Osteoblast (primary cell): ENCODE measurements at regions not wholly inside any gene's neighbourhood (a gene's known extent, or its start where the extent isn't known, plus 50 kb on each side); places are given as distances from the start of the nearest gene placed in this dataset.

Experiments
- DNase-seq: peaks from one replicate; pipeline ENCODE4 v3.0.0; 2011; ENCODE audit warnings: low spot score, mixed read lengths; ENCODE audit not compliant: insufficient read length; ENCODE audit errors: missing footprints
- H2AFZ ChIP-seq: 2 replicates; pipeline ENCODE4 v1.6.0; 2011; ENCODE audit warnings: mild to moderate bottlenecking, low read length
- H3K27ac ChIP-seq: 2 replicates; pipeline ENCODE4 v1.5.1; 2011; ENCODE audit warnings: mild to moderate bottlenecking, low read depth, low read length, moderate library complexity
- H3K27me3 ChIP-seq: 2 replicates; pipeline ENCODE4 v1.6.0; 2012; ENCODE audit warnings: mild to moderate bottlenecking, control low read depth, inconsistent platforms, low read length, moderate library complexity; ENCODE audit not compliant: insufficient read depth
- H3K36me3 ChIP-seq: 2 replicates; pipeline ENCODE4 v1.5.1; 2011; ENCODE audit warnings: mild to moderate bottlenecking, low read length, control low read depth, moderate library complexity; ENCODE audit not compliant: insufficient read depth
- H3K4me1 ChIP-seq: 2 replicates; pipeline ENCODE4 v1.5.1; 2011; ENCODE audit warnings: mild to moderate bottlenecking, low read length, control low read depth, moderate library complexity; ENCODE audit not compliant: insufficient read depth
- H3K4me2 ChIP-seq: 2 replicates; pipeline ENCODE4 v1.6.0; 2011; ENCODE audit warnings: mild to moderate bottlenecking, low read length; ENCODE audit not compliant: insufficient read depth
- H3K4me3 ChIP-seq: fragments of 200-600 bp; sonication (generic); 3 replicates; pipeline ENCODE4 v1.5.1; 2012; ENCODE audit warnings: mild to moderate bottlenecking, low read length, inconsistent platforms; ENCODE audit not compliant: insufficient read depth
- H3K79me2 ChIP-seq: 2 replicates; pipeline ENCODE4 v1.6.0; 2012; ENCODE audit warnings: mild to moderate bottlenecking, low read length, control low read depth, inconsistent platforms; ENCODE audit not compliant: insufficient read depth
- H3K9me3 ChIP-seq: 2 replicates; pipeline ENCODE4 v1.5.1; 2011; ENCODE audit warnings: low read depth, low read length, control low read depth
- H4K20me1 ChIP-seq: 2 replicates; pipeline ENCODE4 v1.6.0; 2012; ENCODE audit warnings: mild to moderate bottlenecking, low read length, control low read depth; ENCODE audit not compliant: insufficient read depth
- CTCF ChIP-seq: IDR thresholded peaks from 2 replicates; pipeline ENCODE4 v1.5.1; 2011; ENCODE audit warnings: mild to moderate bottlenecking, low read depth, low read length, moderate library complexity; ENCODE audit errors: extremely low read depth

DNA sequence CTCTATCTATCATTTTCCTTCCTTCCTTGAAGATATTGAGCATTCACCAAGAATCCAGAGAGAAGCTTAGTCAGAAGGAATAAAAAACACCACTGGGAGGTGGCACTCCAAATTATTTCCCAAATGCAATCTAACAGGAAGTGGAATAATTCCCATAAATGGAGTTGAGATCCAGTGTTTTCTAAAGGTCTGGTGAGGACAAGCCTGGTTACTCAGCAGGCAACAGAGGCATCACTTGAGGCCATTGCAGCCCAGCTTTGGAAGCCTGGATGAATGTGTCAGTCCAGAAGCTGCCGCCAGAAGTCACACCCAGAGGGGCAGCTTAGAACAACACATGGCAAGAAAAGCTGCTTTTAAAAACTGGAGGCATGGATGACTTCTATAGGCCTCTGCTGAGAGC is 288.9 kb upstream of the KLF6 start:
- peak; percentile 77 for DNase-seq
- no peak for TF ChIP-seq CTCF
- Histone ChIP-seq H3K4me1 (peaks cover 42% of the 10 kb centered on the region), H4K20me1 (no peaks in the 10 kb centered on the region), H3K79me2 (no peaks in the 10 kb centered on the region), H3K4me3 (no peak overlapping the region), H3K36me3 (no peaks in the 10 kb centered on the region), H3K4me2 (peak overlapping the region; percentile 20), H2AFZ (no peak overlapping the region), H3K27ac (peak overlapping the region; percentile 75), H3K27me3 (no peaks in the 10 kb centered on the region), H3K9me3 (no peaks in the 10 kb centered on the region)

DNA sequence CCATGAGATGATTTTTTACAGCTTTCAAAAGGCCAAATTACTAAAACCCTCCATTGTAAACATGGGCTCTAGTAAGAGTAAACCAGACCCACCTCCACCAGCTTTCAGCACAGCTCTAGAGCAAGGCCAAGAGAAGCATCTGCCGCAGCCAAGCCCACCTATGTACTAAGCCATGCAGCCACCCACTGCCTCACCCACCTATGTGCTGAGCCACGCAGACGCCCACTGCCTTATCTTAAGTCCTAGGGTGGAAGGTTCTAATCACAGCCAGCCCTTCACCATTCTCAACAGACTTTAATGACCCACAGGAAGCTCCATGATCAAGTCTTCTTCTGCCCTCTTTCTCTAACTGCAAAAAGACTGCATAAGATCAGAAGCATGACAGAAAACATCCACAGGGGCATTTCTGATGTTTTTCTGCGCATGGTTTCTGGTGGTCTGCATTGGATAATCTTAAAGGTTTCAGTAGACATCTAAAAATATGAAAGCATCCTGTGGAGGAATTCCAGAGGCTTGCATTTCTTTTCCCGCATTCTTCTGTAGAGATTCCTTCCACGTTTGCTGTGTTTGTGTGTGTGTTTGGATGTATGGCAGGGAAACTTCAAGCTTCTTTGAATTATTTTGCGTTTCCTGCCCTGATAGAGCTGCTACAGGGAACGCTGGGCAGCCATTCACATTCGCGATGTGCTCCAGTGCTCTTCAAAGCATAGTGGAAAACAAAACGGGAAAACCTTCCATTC is 286.1 kb upstream of the KLF6 start:
- no peaks in the 10 kb centered on the region for H3K27me3 ChIP-seq
- no peak for DNase-seq
- H3K79me2 ChIP-seq: no peaks in the 10 kb centered on the region
- H2AFZ ChIP-seq: no peak overlapping the region
- no peaks in the 10 kb centered on the region for H4K20me1 ChIP-seq
- no peak overlapping the region for H3K4me2 ChIP-seq
- no peaks in the 10 kb centered on the region for H3K36me3 ChIP-seq
- H3K4me3 ChIP-seq: no peak overlapping the region
- no peaks in the 10 kb centered on the region for H3K9me3 ChIP-seq
- H3K4me1 ChIP-seq: peaks cover 61% of the 10 kb centered on the region
- no peak for TF ChIP-seq CTCF
- no peak overlapping the region for H3K27ac ChIP-seq

DNA sequence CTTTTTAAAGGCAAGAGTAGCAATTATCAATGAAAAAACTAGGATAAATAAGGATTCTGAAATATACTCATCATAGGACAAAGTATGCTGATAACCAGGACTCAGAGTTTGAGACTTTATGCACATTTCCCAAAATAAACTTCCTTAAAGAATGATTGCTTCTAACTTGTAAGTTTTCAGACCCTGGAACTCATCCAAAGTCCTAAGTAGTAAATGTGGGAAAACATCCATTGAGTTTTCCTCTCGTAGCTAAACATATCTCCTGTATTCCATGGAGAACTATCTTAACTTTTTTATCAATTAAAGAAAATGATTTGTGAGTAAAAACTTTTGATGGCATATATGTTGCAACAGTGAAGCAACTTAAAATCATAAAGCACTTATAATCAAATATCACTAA is 285.2 kb upstream of the KLF6 start:
- H3K79me2 ChIP-seq: no peaks in the 10 kb centered on the region
- no peaks in the 10 kb centered on the region for H3K27me3 ChIP-seq
- no peak for DNase-seq
- H3K4me2 ChIP-seq: no peak overlapping the region
- peak overlapping the region; percentile 2 for H3K27ac ChIP-seq
- H4K20me1 ChIP-seq: no peaks in the 10 kb centered on the region
- no peaks in the 10 kb centered on the region for H3K36me3 ChIP-seq
- H3K4me1 ChIP-seq: peaks cover 60% of the 10 kb centered on the region
- no peak for TF ChIP-seq CTCF
- H3K9me3 ChIP-seq: no peaks in the 10 kb centered on the region
- no peak overlapping the region for H2AFZ ChIP-seq
- no peak overlapping the region for H3K4me3 ChIP-seq

DNA sequence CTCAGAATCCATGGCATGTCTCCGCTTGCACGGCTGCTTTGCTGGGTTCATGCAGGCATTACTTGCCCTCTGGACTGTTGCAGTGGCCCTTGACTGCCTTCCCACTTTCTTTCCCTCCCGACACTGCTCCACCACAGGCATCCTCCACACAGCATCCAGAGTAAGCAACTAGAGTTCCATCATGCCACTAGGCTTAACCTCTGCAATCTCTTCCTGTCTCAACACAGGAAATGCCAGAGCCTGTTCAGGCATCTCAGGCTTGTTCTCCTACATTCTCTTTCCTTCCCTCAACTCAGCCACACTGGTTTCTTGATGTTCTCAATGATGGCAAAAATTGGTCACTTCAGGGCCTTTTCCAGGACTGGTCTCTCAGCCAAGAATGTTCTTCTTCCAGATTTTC is 284.5 kb upstream of the KLF6 start:
- DNase-seq: no peak
- no peaks in the 10 kb centered on the region for H3K27me3 ChIP-seq
- no peaks in the 10 kb centered on the region for H3K79me2 ChIP-seq
- no peaks in the 10 kb centered on the region for H3K36me3 ChIP-seq
- peak overlapping the region; percentile 59 for H2AFZ ChIP-seq
- no peak overlapping the region for H3K4me2 ChIP-seq
- H3K4me3 ChIP-seq: no peak overlapping the region
- H3K9me3 ChIP-seq: no peaks in the 10 kb centered on the region
- H3K4me1 ChIP-seq: peaks cover 53% of the 10 kb centered on the region
- TF ChIP-seq CTCF: no peak
- H4K20me1 ChIP-seq: no peaks in the 10 kb centered on the region
- H3K27ac ChIP-seq: peak overlapping the region; percentile 2
